ENCODE measurements at regions not wholly inside any gene's neighbourhood (a gene's known extent, or its start where the extent isn't known, plus 50 kb on each side); places are given as distances from the start of the nearest gene placed in this dataset.

DNA sequence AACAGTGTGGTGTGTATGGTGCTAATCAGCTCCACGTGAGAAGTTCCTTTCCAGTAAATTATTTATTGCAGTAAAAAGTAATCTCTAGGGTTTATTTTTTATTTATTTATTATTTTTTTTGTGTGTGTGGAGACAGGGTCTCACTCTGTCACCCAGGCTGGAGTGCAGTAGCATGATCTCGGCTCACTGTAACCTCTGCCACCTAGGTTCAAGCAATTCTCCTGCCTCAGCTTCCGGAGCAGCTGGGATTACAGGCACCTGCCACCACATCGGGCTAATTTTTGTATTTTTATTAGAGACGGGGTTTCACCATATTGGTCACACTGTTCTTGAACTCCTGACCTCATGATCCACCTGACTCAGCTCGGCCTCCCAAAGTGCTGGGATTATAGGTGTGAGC is 606.9 kb downstream of the PCDH7 start:
- no peak overlapping the region for H3K27ac ChIP-seq
- ChIA-PET CTCF (no interaction called here), POLR2A (no interaction called here)
- DNase-seq (ENCODE audit: low read depth in 1 of 2, low spot score in 1 of 2) (no peak), ATAC-seq (no peak), FAIRE-seq (no peak)
- H3K4me1 ChIP-seq: no peaks in the 10 kb centered on the region
- TF ChIP-seq SMC3 (IDR thresholded peaks at IDR 0.05) (no peak), TFCP2L1 (CRISPR knock-in tag; IDR thresholded peaks at IDR 0.05) (no peak), MAFK (IDR thresholded peaks at IDR 0.05; ENCODE audit: partially characterized antibody) (no peak)
- 21% methylated on average over 6 of the region's 6 CpGs for WGBS (ENCODE audit: missing lambda C conversion rate)
- no peak overlapping the region for H3K4me2 ChIP-seq
- H3K4me3 ChIP-seq: no peak overlapping the region
- no peaks in the 10 kb centered on the region for H3K9me3 ChIP-seq

- H3K4me1 ChIP-seq: no peaks in the 10 kb centered on the region
- ChIA-PET POLR2A (no interaction called here), CTCF (no interaction called here)
- FAIRE-seq (no peak), ATAC-seq (no peak), DNase-seq (ENCODE audit: low read depth in 1 of 2, low spot score in 1 of 2) (no peak)
- no peak overlapping the region for H3K4me2 ChIP-seq
- H3K9me3 ChIP-seq: no peaks in the 10 kb centered on the region
- TF ChIP-seq RARB (CRISPR knock-in tag; IDR thresholded peaks at IDR 0.05) (no peak), TFCP2L1 (CRISPR knock-in tag; IDR thresholded peaks at IDR 0.05) (no peak)
- no peak overlapping the region for H3K27ac ChIP-seq
- no peak overlapping the region for H3K4me3 ChIP-seq
- 5% methylated on average over 1 of the region's 1 CpG for WGBS (ENCODE audit: missing lambda C conversion rate)
Observed at GRCh38 chr4:31328932-31329331, 608.8 kb downstream of the PCDH7 start.

DNA sequence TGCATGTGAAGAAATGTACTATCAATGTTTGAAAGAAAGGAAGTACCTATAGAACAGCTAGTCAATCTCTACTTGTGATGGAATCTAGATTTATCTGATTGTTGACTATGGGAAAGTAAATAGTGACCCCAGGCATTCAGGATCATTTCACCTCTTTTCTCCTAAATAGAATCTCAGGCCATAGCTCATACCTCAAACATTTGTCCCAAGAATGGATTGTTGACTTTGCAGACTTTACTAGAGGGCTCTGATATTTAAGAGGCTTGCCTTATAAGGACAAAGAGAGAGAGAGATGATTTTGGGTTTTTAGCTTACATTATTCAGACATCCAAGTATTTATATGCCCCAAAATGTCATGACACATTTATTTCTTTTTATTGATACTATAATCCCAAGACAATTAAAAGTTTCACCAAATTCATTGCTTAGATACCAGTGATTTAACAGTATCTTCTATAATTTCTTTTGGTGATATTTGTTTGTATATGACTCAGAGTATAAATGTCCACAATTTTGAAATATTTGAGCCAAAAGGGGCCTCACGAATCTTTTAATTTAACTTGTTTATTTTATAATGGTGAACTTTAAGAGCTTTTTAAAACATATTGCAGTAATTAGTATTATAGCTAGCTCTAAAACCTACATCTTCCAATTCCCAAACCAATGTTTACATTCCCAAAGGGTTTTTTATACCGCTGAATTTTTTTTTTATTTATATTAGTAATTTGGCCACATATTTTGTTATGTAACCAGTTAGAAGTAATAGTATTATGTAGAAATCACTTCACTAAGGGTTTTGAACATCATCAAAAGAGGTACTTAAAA is 614.1 kb downstream of the PCDH7 start:
- POLR2A ChIA-PET: interaction anchor here (0.6 kb wide), 1 partner anchor 94 kb away, joined by 3 read pairs; no protein-coding TSS in a partner anchor
- Histone ChIP-seq H3K4me3 (no peak overlapping the region), H3K9me3 (no peaks in the 10 kb centered on the region), H3K4me1 (no peaks in the 10 kb centered on the region), H3K4me2 (no peak overlapping the region), H3K27ac (no peak overlapping the region)
- TF ChIP-seq POLR2A (IDR thresholded peaks at IDR 0.05; ENCODE audit: low read length) (no peak), SREBF2 (IDR thresholded peaks at IDR 0.05) (no peak), HEYL (CRISPR knock-in tag; IDR thresholded peaks at IDR 0.05) (no peak)
- TF ChIP-seq, protein P1, sequence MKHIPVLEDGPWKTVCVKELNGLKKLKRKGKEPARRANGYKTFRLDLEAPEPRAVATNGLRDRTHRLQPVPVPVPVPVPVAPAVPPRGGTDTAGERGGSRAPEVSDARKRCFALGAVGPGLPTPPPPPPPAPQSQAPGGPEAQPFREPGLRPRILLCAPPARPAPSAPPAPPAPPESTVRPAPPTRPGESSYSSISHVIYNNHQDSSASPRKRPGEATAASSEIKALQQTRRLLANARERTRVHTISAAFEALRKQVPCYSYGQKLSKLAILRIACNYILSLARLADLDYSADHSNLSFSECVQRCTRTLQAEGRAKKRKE (CRISPR knock-in tag; IDR thresholded peaks at IDR 0.05; ENCODE audit: low read depth): no peak
- FAIRE-seq: no peak
- no peak for DNase-seq (ENCODE audit: low read depth in 1 of 2, low spot score in 1 of 2)
- CTCF ChIA-PET: no interaction called here
- WGBS (ENCODE audit: missing lambda C conversion rate): 10% methylated on average over 2 of the region's 2 CpGs
- ATAC-seq: no peak

- no peak overlapping the region for H3K4me2 ChIP-seq
- TF ChIP-seq FOXS1 (CRISPR knock-in tag; IDR thresholded peaks at IDR 0.05) (no peak), CEBPB (IDR thresholded peaks at IDR 0.05) (no peak), E2F6 (IDR thresholded peaks at IDR 0.05; ENCODE audit: borderline replicate concordance, low read depth) (no peak), MAX (IDR thresholded peaks at IDR 0.05) (no peak), RARB (CRISPR knock-in tag; IDR thresholded peaks at IDR 0.05) (no peak), PHF8 (IDR thresholded peaks at IDR 0.05; ENCODE audit: borderline replicate concordance, low read depth) (no peak), JUN (IDR thresholded peaks at IDR 0.05) (no peak)
- TF ChIP-seq, protein P2, sequence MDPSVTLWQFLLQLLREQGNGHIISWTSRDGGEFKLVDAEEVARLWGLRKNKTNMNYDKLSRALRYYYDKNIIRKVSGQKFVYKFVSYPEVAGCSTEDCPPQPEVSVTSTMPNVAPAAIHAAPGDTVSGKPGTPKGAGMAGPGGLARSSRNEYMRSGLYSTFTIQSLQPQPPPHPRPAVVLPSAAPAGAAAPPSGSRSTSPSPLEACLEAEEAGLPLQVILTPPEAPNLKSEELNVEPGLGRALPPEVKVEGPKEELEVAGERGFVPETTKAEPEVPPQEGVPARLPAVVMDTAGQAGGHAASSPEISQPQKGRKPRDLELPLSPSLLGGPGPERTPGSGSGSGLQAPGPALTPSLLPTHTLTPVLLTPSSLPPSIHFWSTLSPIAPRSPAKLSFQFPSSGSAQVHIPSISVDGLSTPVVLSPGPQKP (IDR thresholded peaks at IDR 0.05; ENCODE audit: low read depth, low read length): no peak
- ChIA-PET CTCF (no interaction called here), POLR2A (no interaction called here)
- no peaks in the 10 kb centered on the region for H3K9me3 ChIP-seq
- ATAC-seq (no peak), DNase-seq (ENCODE audit: low read depth in 1 of 2, low spot score in 1 of 2) (no peak), FAIRE-seq (no peak)
- no peaks in the 10 kb centered on the region for H3K4me1 ChIP-seq
- no peak overlapping the region for H3K27ac ChIP-seq
- no peak overlapping the region for H3K4me3 ChIP-seq
Observed at GRCh38 chr4:31338000-31338399, 617.8 kb downstream of the PCDH7 start.
